Keratinocyte (primary cell): ENCODE measurements at regions not wholly inside any gene's neighbourhood (a gene's known extent, or its start where the extent isn't known, plus 50 kb on each side); places are given as distances from the start of the nearest gene placed in this dataset.

Experiments
- DNase-seq: peaks from one replicate; pipeline ENCODE4 v3.0.0-alpha.2; 2011; ENCODE audit warnings: low read depth, missing footprints, low spot score
- FAIRE-seq: peaks from 2 replicates; lab custom pipeline; 2011; peaks lifted over from hg19 to GRCh38; lab: Jason Lieb, UNC
- H2AFZ ChIP-seq: 2 replicates; pipeline ENCODE4 v1.6.0; 2012; ENCODE audit warnings: low read length, control low read depth, inconsistent platforms; ENCODE audit not compliant: control insufficient read depth
- H3K27ac ChIP-seq: 2 replicates; pipeline ENCODE4 v1.5.1; 2011; ENCODE audit warnings: low read length; ENCODE audit not compliant: control insufficient read depth, insufficient read depth
- H3K27me3 ChIP-seq: 3 replicates; pipeline ENCODE4 v1.6.0; 2011; ENCODE audit warnings: low read length; ENCODE audit not compliant: control insufficient read depth, insufficient read depth; ENCODE audit errors: extremely low read depth
- H3K36me3 ChIP-seq, 2 experiments: 2 replicates in 1 of 2; 3 replicates in 1 of 2; pipeline ENCODE4 v1.5.1; 2011; ENCODE audit warnings: low read length in 2 of 2, mild to moderate bottlenecking in 1 of 2; ENCODE audit not compliant: control insufficient read depth in 2 of 2, insufficient read depth in 2 of 2; ENCODE audit errors: extremely low read depth in 1 of 2
- H3K4me1 ChIP-seq: 3 replicates; pipeline ENCODE4 v1.5.1; 2011; ENCODE audit warnings: low read length; ENCODE audit not compliant: control insufficient read depth, insufficient read depth; ENCODE audit errors: extremely low read depth
- H3K4me2 ChIP-seq: 3 replicates; pipeline ENCODE4 v1.6.0; 2011; ENCODE audit warnings: low read depth, low read length; ENCODE audit not compliant: control insufficient read depth, insufficient read depth; ENCODE audit errors: extremely low read depth
- H3K4me3 ChIP-seq, 3 experiments: fragments of 200-600 bp in 1 of 3; sonication (generic) in 1 of 3; 2 replicates in 2 of 3; 3 replicates in 1 of 3; pipeline ENCODE4 v1.5.1; 2011 to 2016; ENCODE audit warnings: low read length in 3 of 3, mild to moderate bottlenecking in 3 of 3, control low read depth in 2 of 3, inconsistent platforms in 1 of 3, low read depth in 1 of 3, mixed read lengths in 1 of 3, mixed run types in 1 of 3, moderate library complexity in 1 of 3; ENCODE audit not compliant: control insufficient read depth in 2 of 3, insufficient read depth in 2 of 3; ENCODE audit errors: extremely low read depth in 1 of 3
- H3K79me2 ChIP-seq: 2 replicates; pipeline ENCODE4 v1.6.0; 2012; ENCODE audit warnings: low read length; ENCODE audit not compliant: control insufficient read depth, insufficient read depth
- H3K9ac ChIP-seq: 3 replicates; pipeline ENCODE4 v1.6.0; 2011; ENCODE audit warnings: low read length; ENCODE audit not compliant: control insufficient read depth, insufficient read depth; ENCODE audit errors: extremely low read depth
- H3K9me1 ChIP-seq: 3 replicates; pipeline ENCODE4 v1.6.0; 2011; ENCODE audit warnings: low read length; ENCODE audit not compliant: control insufficient read depth, insufficient read depth; ENCODE audit errors: extremely low read depth
- H3K9me3 ChIP-seq: 2 replicates; pipeline ENCODE4 v1.5.1; 2012; ENCODE audit warnings: low read depth, low read length; ENCODE audit not compliant: control insufficient read depth
- H4K20me1 ChIP-seq: 3 replicates; pipeline ENCODE4 v1.6.0; 2011; ENCODE audit warnings: low read length; ENCODE audit not compliant: control insufficient read depth, insufficient read depth; ENCODE audit errors: extremely low read depth
- CTCF ChIP-seq, 3 experiments: IDR thresholded peaks in 1 of 3; conservative IDR thresholded peaks in 1 of 3; optimal IDR thresholded peaks in 1 of 3; 2 replicates in 2 of 3; 3 replicates in 1 of 3; pipeline versions ENCODE3 to v1.5.1; 2011; ENCODE audit warnings: low read length in 3 of 3, mild to moderate bottlenecking in 3 of 3, moderate library complexity in 2 of 3, control low read depth in 1 of 3, inconsistent platforms in 1 of 3; ENCODE audit not compliant: insufficient read depth in 2 of 3; ENCODE audit errors: extremely low read depth in 1 of 3
- EZH2 ChIP-seq: IDR thresholded peaks from one replicate; pipeline ENCODE4 v1.6.1; 2012; ENCODE audit warnings: inconsistent platforms, mild to moderate bottlenecking, low read length, moderate library complexity
- dilution Hi-C: fragments of 300-500 bp; cut with MboI; formaldehyde crosslinking; loops from one replicate; pipeline ENCODE4 v1.7.0; 2020; ENCODE audit warnings: low sequenced_read_pairs; ENCODE audit not compliant: extremely low pct_ligation_motif_present

- H3K9me3 ChIP-seq = no peaks in the 10 kb centered on the region
- dilution Hi-C loops = no loop called here
- no peaks in the 10 kb centered on the region for H3K4me1 ChIP-seq
- H3K36me3 ChIP-seq = no peaks in the 10 kb centered on the region
- no peak for FAIRE-seq
- no peaks in the 10 kb centered on the region for H4K20me1 ChIP-seq
- no peak overlapping the region for H3K4me2 ChIP-seq
- TF ChIP-seq EZH2 (no peak), CTCF (optimal IDR thresholded peaks at IDR 0.05 in 1 of 3, IDR thresholded peaks at IDR 0.05 in 1 of 3, conservative IDR thresholded peaks at IDR 0.05 in 1 of 3; ENCODE audit: extremely low read depth in 1 of 3, insufficient read depth in 2 of 3, low read length in 3 of 3) (no peak)
- no peak overlapping the region for H2AFZ ChIP-seq
- no peaks in the 10 kb centered on the region for H3K79me2 ChIP-seq
- H3K27ac ChIP-seq = no peak overlapping the region
- H3K4me3 ChIP-seq = no peak overlapping the region
- no peaks in the 10 kb centered on the region for H3K9me1 ChIP-seq
- no peak for DNase-seq
- H3K9ac ChIP-seq = no peak overlapping the region
- peaks cover 14% of the 10 kb centered on the region for H3K27me3 ChIP-seq
These were observed 225.9 kb upstream of the POU3F1 start for GRCh38 chr1:38272515-38272914.

GRCh38 chr1:38270849-38271633, 224.4 kb upstream of the POU3F1 start:
- Histone ChIP-seq H3K4me1 (no peaks in the 10 kb centered on the region), H2AFZ (no peak overlapping the region), H3K4me3 (no peak overlapping the region), H3K4me2 (no peak overlapping the region), H3K27ac (no peak overlapping the region), H3K9me3 (no peaks in the 10 kb centered on the region), H3K79me2 (no peaks in the 10 kb centered on the region), H3K9ac (no peak overlapping the region), H3K36me3 (no peaks in the 10 kb centered on the region), H3K9me1 (no peaks in the 10 kb centered on the region), H3K27me3 (peaks cover 14% of the 10 kb centered on the region), H4K20me1 (no peaks in the 10 kb centered on the region)
- TF ChIP-seq CTCF (optimal IDR thresholded peaks at IDR 0.05 in 1 of 3, IDR thresholded peaks at IDR 0.05 in 1 of 3, conservative IDR thresholded peaks at IDR 0.05 in 1 of 3; ENCODE audit: extremely low read depth in 1 of 3, insufficient read depth in 2 of 3, low read length in 3 of 3) (no peak), EZH2 (no peak)
- FAIRE-seq (no peak), DNase-seq (no peak)
- dilution Hi-C loops = no loop called here
